GM19395 (cell line): ENCODE measurements at regions not wholly inside any gene's neighbourhood (a gene's known extent, or its start where the extent isn't known, plus 50 kb on each side); places are given as distances from the start of the nearest gene placed in this dataset.
"Not testable (repeated sequence)": the region's sequence is repeated elsewhere in the genome, so short reads cannot be mapped to it uniquely, and the experiment has no call there.

ENCODE experiments used
- ATAC-seq: cut with Tn5 transposase; IDR thresholded peaks from one replicate; pipeline ENCODE4 v1.9.1; 2021; ENCODE audit warnings: mild to moderate bottlenecking, moderate library complexity; ENCODE audit not compliant: unreplicated experiment

- no peak for ATAC-seq
Measured at GRCh38 chr2:82234283-82234874, 1929.8 kb upstream of the LRRTM1 start.

- ATAC-seq, result no peak
Measured at GRCh38 chr2:82233806-82234205, 1929.3 kb upstream of the LRRTM1 start.

GRCh38 chr2:82230406-82230805, 1925.9 kb upstream of the LRRTM1 start:
- ATAC-seq, result no peak

- no peak for ATAC-seq
Measured at GRCh38 chr2:82226441-82226840, 1921.9 kb upstream of the LRRTM1 start.

- no peak for ATAC-seq
Measured at GRCh38 chr2:82224301-82224940, 1919.9 kb upstream of the LRRTM1 start.

- no peak for ATAC-seq
Measured at GRCh38 chr2:82215212-82215611, 1910.7 kb upstream of the LRRTM1 start.

GRCh38 chr2:82199493-82199852, 1894.9 kb upstream of the LRRTM1 start:
- no peak for ATAC-seq

- ATAC-seq, result no peak
Measured at GRCh38 chr2:82198809-82199492, 1894.4 kb upstream of the LRRTM1 start.

GRCh38 chr2:82182270-82182669, 1877.7 kb upstream of the LRRTM1 start:
- ATAC-seq, result no peak

GRCh38 chr2:82175210-82175609, 1870.7 kb upstream of the LRRTM1 start:
- ATAC-seq, result not testable (repeated sequence)

GRCh38 chr2:82172483-82172882, 1867.9 kb upstream of the LRRTM1 start:
- no peak for ATAC-seq

- no peak for ATAC-seq
Measured at GRCh38 chr2:82169379-82169778, 1864.8 kb upstream of the LRRTM1 start.

- no peak for ATAC-seq
Measured at GRCh38 chr2:82165377-82165776, 1860.8 kb upstream of the LRRTM1 start.

- ATAC-seq, result no peak
Measured at GRCh38 chr2:82158150-82158549, 1853.6 kb upstream of the LRRTM1 start.

- no peak for ATAC-seq
Measured at GRCh38 chr2:82155469-82155868, 1850.9 kb upstream of the LRRTM1 start.

- no peak for ATAC-seq
Measured at GRCh38 chr2:82143343-82143742, 1838.8 kb upstream of the LRRTM1 start.

GRCh38 chr2:82139979-82140611, 1835.5 kb upstream of the LRRTM1 start:
- ATAC-seq, result no peak

- ATAC-seq, result no peak
Measured at GRCh38 chr2:82137441-82137840, 1832.9 kb upstream of the LRRTM1 start.

- no peak for ATAC-seq
Measured at GRCh38 chr2:82128051-82128450, 1823.5 kb upstream of the LRRTM1 start.

- no peak for ATAC-seq
Measured at GRCh38 chr2:82124629-82125028, 1820.1 kb upstream of the LRRTM1 start.

- ATAC-seq, result no peak
Measured at GRCh38 chr2:82120654-82121053, 1816.1 kb upstream of the LRRTM1 start.

GRCh38 chr2:82120115-82120514, 1815.6 kb upstream of the LRRTM1 start:
- ATAC-seq, result no peak
